ENCODE measurements at regions not wholly inside any gene's neighbourhood (a gene's known extent, or its start where the extent isn't known, plus 50 kb on each side); places are given as distances from the start of the nearest gene placed in this dataset.

- no peak overlapping the region for H3K4me3 ChIP-seq
- H3K36me3 ChIP-seq = no peaks in the 10 kb centered on the region
- TF ChIP-seq CTCF (IDR thresholded peaks at IDR 0.05) = no peak
- H3K27me3 ChIP-seq (replicated peaks; ENCODE audit: insufficient read depth) = no peaks in the 10 kb centered on the region
- no peak overlapping the region for H3K27ac ChIP-seq
- DNase-seq (ENCODE audit: low spot score) = no peak
- ATAC-seq (ENCODE audit: insufficient number of reproducible peaks, low FRiP score, low read depth) = no peak
- H3K4me1 ChIP-seq (ENCODE audit: control insufficient read depth in 1 of 2, low read depth in 2 of 2) = no peaks in the 10 kb centered on the region
- no peaks in the 10 kb centered on the region for H3K9me3 ChIP-seq
These were observed 180.0 kb upstream of the NTM start for GRCh38 chr11:131190446-131190845.

- DNase-seq (ENCODE audit: low spot score) = no peak
- Histone ChIP-seq H3K27me3 (replicated peaks; ENCODE audit: insufficient read depth) (no peaks in the 10 kb centered on the region), H3K36me3 (no peaks in the 10 kb centered on the region), H3K4me3 (no peak overlapping the region), H3K4me1 (ENCODE audit: control insufficient read depth in 1 of 2, low read depth in 2 of 2) (peaks cover 0 to 10% of the 10 kb centered on the region in 2 donors), H3K27ac (no peak overlapping the region), H3K9me3 (no peaks in the 10 kb centered on the region)
- ATAC-seq (ENCODE audit: insufficient number of reproducible peaks, low FRiP score, low read depth) = no peak
- no peak for TF ChIP-seq CTCF (IDR thresholded peaks at IDR 0.05)
These were observed 178.8 kb upstream of the NTM start for GRCh38 chr11:131191606-131192005.

- no peak overlapping the region for H3K4me3 ChIP-seq
- H3K27ac ChIP-seq = no peak overlapping the region
- ATAC-seq (ENCODE audit: insufficient number of reproducible peaks, low FRiP score, low read depth) (no peak), DNase-seq (ENCODE audit: low spot score) (no peak)
- TF ChIP-seq CTCF (IDR thresholded peaks at IDR 0.05) = no peak
- peaks cover 0 to 10% of the 10 kb centered on the region in 2 donors for H3K4me1 ChIP-seq (ENCODE audit: control insufficient read depth in 1 of 2, low read depth in 2 of 2)
- H3K9me3 ChIP-seq = no peaks in the 10 kb centered on the region
- H3K36me3 ChIP-seq = no peaks in the 10 kb centered on the region
- H3K27me3 ChIP-seq (replicated peaks; ENCODE audit: insufficient read depth) = no peaks in the 10 kb centered on the region
These were observed 177.8 kb upstream of the NTM start for GRCh38 chr11:131192628-131193027.

- Histone ChIP-seq H3K27ac (no peak overlapping the region), H3K4me3 (no peak overlapping the region), H3K4me1 (ENCODE audit: control insufficient read depth in 1 of 2, low read depth in 2 of 2) (peaks cover 0 to 10% of the 10 kb centered on the region in 2 donors), H3K36me3 (no peaks in the 10 kb centered on the region), H3K9me3 (no peaks in the 10 kb centered on the region), H3K27me3 (replicated peaks; ENCODE audit: insufficient read depth) (no peaks in the 10 kb centered on the region)
- no peak for TF ChIP-seq CTCF (IDR thresholded peaks at IDR 0.05)
- ATAC-seq (ENCODE audit: insufficient number of reproducible peaks, low FRiP score, low read depth) (no peak), DNase-seq (ENCODE audit: low spot score) (no peak)
These were observed 177.3 kb upstream of the NTM start for GRCh38 chr11:131193031-131193501.

- Histone ChIP-seq H3K9me3 (no peaks in the 10 kb centered on the region), H3K27ac (no peak overlapping the region), H3K4me1 (ENCODE audit: control insufficient read depth in 1 of 2, low read depth in 2 of 2) (peaks cover 0 to 10% of the 10 kb centered on the region in 2 donors), H3K4me3 (no peak overlapping the region), H3K36me3 (no peaks in the 10 kb centered on the region), H3K27me3 (replicated peaks; ENCODE audit: insufficient read depth) (no peaks in the 10 kb centered on the region)
- DNase-seq (ENCODE audit: low spot score) (no peak), ATAC-seq (ENCODE audit: insufficient number of reproducible peaks, low FRiP score, low read depth) (no peak)
- TF ChIP-seq CTCF (IDR thresholded peaks at IDR 0.05) = no peak
These were observed 175.7 kb upstream of the NTM start for GRCh38 chr11:131194726-131195125.
